ENCODE measurements at regions not wholly inside any gene's neighbourhood (a gene's known extent, or its start where the extent isn't known, plus 50 kb on each side); places are given as distances from the start of the nearest gene placed in this dataset.

DNA sequence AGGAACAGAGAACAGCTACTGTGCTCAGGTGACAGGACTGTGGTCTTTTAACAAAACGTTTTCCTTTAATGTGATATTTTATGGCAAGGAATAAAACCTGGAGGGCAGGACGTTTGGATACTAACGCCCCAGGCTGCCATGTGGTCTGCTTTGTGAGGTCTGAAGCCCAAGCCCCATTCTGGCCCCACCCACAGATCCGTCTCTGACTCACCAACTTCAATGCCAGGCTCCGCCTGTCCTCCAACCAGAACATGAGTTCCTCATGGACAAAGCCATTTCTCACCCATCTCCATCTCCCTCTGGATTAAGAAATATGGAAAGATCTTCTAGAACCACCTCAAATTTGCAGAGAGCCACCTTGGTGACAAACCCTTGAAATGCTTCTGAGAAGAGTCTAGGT lies 148.8 kb downstream of the CRYBB2 start:
- DNase-seq: no peak

DNA sequence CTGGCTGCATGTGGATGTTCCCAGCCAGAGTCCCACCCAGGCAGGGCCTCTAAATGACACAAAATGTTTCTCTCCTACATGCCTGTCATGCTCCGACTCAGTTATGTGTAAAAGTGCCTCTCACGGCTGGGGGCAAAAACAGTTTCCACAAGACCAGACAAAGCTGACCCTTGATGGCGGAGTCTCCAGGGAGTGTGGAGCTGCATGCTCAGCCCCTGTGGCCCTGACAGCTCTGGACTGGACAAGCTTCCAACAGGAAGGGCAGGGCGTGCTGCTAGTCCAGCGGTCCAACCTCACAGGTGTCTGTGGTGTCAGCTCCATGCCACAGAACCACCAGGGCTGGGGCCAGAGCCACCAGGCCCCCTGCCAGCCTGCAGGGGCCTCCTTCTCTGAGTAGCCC lies 149.6 kb downstream of the CRYBB2 start:
- no peak for DNase-seq

DNA sequence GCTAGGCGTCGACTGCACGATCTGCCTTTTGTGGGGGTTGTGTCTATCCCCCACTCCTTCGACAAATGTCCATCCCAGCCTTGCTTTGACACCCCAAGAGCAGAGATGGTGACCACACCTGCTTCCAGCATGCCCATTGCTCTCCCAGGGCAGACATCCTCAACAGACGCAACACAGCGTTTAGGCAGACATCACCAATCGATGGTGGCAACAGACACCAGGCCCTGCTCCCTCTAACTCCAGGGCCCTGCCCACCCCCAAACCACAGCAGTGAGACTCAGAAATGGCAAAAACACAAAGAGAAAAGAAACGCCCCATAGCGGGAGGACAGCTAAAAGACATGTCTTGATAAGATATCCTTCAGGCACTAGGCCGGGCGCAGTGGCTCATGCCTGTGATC lies 150.9 kb downstream of the CRYBB2 start:
- no peak for DNase-seq

DNA sequence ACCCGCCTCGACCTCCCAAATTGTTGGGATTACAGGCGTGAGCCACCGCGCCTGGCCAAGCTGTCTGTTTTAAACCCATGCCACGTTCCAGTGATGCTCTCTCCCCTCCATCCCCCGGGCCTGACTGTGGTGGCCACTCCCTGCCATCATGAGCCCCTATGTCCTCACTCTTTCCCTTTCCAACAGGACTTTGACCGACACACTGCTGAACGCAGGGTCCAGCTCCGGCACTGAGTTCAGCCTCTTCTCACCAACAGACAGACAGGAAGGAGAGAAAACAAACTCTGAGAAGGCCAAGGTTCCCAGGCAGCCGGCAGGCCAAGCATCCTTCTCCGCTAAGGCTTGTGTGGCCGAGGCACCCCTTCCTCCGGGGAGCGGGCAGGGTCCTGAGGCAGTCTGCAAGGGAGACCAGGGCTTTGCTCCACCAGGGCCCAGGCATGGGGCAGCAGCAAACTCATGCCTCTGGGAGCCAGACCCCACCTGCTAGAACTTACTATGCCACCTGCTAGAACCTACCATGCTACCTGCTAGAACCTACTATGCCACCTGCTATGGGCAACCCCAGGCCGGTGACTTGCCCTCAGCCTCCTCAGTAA lies 152.7 kb downstream of the CRYBB2 start:
- DNase-seq: no peak

GRCh38 chr22:25373961-25374360 lies 154.5 kb downstream of the CRYBB2 start:
- no peak for DNase-seq

DNA sequence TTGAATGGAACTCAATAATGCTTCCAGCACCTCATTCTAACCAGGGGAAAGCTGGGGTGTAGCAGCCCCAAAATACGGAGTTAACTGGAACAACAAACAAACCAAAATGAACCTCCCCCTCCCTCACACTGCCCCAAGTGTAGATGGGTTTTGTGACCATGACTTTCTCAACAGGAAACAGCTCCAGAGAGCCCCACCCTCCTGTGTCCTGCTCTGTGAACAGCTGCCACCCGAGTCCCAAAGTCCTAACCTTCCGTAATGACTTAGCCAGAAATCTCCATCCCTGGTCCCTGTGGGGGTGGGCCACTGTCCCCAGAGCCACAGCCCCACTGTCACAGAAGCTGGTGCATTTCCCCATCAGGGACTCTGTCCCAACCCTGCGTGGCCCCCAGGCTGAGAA lies 155.4 kb downstream of the CRYBB2 start:
- no peak for DNase-seq

DNA sequence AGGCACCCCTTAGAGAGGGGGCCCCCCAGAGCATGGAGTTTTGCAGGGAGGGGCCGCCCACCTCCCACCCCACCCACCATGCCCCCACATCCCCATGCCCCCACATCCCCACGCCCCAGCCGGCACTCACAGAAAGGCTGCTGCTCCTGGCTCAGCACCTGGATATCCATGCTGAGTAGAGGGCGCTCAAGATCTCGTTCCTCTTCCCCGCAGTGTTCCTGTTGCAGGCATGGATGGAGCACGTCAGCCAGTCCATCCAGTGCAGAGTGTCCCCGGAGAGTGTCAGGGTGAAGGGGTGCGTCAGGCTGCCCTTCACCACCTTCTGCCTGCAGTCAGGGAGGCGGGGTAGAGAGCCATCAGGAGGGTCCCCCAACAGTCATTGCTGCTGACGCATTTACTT lies 156.2 kb downstream of the CRYBB2 start:
- DNase-seq: no peak

GRCh38 chr22:25377699-25378098 lies 158.3 kb downstream of the CRYBB2 start:
- no peak for DNase-seq

DNA sequence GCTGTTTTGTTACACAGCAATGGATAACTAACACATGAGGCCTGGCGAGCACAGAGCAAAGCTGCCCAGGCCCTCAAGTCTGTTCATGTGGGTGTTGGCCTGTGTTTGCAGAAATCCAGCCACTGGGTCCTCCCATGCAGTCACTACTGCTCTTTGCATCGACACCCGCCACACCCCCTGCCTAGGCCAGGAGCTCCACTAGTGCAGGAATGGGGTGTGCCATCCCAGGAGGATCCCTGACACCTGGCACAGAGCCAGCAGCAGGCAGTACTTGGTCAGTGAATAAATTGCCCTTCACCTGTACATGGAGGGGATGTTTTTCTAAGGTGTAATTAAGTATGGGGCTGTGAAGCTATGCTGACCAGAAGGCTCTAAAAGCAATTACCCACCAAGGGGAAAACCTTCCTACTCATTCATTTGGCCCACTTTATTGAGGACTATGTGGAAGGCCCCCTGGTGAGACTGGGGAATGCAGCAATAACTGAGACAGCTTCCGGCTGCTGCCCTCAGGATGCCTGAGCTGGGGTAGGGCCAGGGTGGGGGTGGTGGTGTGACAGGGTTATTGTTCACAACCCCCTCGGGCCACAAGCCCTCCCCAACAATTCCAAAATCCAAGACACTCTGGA lies 160.8 kb downstream of the CRYBB2 start:
- DNase-seq: peak; percentile 27

DNA sequence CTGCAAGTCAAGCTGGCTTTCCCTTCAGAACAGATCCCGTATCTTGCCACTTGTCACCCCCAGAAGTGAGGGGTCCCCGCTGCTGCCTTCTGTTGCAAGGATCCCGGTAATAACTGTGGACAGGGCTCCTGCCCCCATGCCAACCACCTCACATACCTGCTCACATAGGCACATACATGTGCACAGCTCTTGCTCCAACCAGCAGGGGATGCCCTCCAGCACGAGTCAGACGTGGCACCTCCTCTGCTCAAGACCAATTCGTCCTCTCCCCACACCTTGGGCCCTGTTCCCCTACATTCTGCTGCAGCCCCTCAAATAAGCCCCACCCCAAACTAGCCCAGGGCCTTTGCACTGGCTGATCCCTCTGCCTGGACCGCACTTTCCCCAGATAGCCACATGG lies 163.3 kb downstream of the CRYBB2 start:
- no peak for DNase-seq

DNA sequence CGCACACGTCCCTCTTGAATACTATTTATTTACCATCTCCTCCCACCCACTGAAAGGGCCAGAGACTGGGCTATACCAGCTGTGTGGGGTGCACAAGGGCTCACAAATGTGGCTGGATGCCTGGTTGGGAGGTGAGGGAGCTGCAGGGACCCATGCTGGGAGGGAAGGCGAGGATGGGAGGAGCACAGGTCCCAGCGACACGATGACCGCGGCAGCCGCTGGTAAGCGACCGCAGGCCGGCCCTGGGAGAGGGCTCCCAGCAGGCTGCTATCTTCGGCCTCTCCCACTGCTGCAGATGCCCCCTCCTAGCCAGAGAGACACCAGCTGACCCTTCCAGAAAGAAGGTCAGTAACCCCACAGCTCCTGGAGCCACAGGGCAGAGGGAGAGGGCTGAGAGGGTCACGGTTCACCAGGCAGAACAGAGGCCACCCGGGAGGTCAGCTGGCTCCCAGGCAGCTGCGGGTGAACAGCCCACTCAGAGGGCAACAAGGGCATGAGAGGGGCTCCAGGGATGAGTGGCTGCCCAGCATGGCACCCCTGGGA lies 163.9 kb downstream of the CRYBB2 start:
- no peak for DNase-seq

- no peak for DNase-seq
These were observed 164.5 kb downstream of the CRYBB2 start for GRCh38 chr22:25383892-25384291.

DNA sequence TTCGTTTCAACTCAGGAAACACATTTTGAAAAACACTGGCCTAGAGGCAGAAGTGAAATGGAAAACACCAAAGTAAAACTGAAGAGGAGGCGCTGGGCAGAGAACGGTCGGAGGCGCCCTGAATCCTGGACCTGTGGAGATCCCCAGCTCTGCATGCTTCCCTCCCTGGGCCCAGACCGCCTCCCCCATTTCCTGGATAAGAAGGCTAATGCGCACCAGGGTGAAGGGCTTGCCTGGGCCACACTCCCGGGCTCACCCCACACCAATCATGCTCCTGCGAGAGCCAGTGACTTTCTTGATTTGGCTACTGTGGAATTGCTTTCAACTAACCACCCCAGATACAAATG lies 167.1 kb downstream of the CRYBB2 start:
- DNase-seq: no peak

DNA sequence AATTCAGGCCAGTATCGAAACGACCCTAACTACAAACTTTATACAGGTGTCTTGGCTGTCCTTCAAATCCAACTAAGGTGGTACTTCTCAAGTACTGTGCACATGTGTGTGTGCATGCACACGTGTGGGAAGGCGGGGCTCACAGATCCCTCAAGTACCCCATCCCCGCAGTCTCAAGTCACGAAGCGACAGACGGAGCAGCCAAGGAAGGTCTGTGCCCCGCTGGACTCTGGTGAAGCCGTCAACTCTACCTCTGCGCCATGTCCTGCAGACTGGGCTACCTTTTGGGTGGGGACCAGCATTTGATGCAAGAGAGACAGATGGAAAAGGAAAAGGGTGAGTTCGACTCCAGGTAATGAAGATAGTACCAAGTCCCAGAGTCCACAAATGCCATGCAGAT lies 169.0 kb downstream of the CRYBB2 start:
- no peak for DNase-seq

- no peak for DNase-seq
These were observed 169.6 kb downstream of the CRYBB2 start for GRCh38 chr22:25388866-25389540.

GRCh38 chr22:25389541-25389919 lies 170.1 kb downstream of the CRYBB2 start:
- DNase-seq: no peak

- DNase-seq: no peak
These were observed 171.1 kb downstream of the CRYBB2 start for GRCh38 chr22:25390297-25391240.

- DNase-seq: no peak
These were observed 171.9 kb upstream of the GRK3 start for GRCh38 chr22:25392584-25392983.

GRCh38 chr22:25393121-25393805 lies 171.2 kb upstream of the GRK3 start:
- DNase-seq: no peak

- DNase-seq: no peak
These were observed 169.0 kb upstream of the GRK3 start for GRCh38 chr22:25395468-25395867.

- DNase-seq: no peak
These were observed 168.6 kb upstream of the GRK3 start for GRCh38 chr22:25395915-25396314.

GRCh38 chr22:25396615-25397200 lies 167.8 kb upstream of the GRK3 start:
- DNase-seq: no peak

Measured in NCI-H2227 treated with DMSO at 0.1 percent for 48 hours (cell line).